ENCODE measurements at regions not wholly inside any gene's neighbourhood (a gene's known extent, or its start where the extent isn't known, plus 50 kb on each side); places are given as distances from the start of the nearest gene placed in this dataset.

DNA sequence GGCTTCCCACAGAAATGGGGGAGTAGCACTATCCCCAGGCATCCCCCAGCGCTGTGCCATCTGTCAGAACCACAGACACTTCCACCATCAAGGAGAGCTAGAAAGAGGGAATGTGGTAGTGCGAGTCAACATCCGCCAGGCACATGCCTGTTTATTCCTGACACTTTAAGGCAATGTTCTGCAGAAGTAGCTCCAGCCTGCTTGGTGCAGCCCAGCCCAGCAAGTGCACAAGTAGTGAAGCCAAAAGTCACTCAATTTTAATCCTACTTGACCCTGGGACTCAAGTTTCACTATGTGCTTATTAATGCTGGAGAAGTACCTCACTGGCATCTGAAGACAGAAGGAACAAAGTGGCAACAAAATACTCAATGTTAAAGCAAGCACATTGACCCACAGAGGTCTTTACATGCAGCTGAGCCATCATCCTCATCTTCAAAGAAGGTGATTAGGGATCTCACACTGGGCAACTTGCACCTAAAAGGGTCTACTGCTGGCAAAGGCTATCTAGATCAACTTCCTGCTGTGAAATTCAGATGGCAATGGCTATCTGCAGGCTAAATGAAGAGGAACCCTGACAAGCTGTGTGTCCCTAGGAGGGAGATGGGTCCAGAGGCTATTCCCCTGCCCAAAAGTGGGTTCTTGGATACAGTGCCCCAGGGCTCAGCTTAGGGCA lies 61.4 kb upstream of the CLDN18 start:
- TF ChIP-seq, protein P1, sequence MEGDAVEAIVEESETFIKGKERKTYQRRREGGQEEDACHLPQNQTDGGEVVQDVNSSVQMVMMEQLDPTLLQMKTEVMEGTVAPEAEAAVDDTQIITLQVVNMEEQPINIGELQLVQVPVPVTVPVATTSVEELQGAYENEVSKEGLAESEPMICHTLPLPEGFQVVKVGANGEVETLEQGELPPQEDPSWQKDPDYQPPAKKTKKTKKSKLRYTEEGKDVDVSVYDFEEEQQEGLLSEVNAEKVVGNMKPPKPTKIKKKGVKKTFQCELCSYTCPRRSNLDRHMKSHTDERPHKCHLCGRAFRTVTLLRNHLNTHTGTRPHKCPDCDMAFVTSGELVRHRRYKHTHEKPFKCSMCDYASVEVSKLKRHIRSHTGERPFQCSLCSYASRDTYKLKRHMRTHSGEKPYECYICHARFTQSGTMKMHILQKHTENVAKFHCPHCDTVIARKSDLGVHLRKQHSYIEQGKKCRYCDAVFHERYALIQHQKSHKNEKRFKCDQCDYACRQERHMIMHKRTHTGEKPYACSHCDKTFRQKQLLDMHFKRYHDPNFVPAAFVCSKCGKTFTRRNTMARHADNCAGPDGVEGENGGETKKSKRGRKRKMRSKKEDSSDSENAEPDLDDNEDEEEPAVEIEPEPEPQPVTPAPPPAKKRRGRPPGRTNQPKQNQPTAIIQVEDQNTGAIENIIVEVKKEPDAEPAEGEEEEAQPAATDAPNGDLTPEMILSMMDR (tag by site-specific recombination; IDR thresholded peaks at IDR 0.05) = no peak
- TF ChIP-seq, protein P2, sequence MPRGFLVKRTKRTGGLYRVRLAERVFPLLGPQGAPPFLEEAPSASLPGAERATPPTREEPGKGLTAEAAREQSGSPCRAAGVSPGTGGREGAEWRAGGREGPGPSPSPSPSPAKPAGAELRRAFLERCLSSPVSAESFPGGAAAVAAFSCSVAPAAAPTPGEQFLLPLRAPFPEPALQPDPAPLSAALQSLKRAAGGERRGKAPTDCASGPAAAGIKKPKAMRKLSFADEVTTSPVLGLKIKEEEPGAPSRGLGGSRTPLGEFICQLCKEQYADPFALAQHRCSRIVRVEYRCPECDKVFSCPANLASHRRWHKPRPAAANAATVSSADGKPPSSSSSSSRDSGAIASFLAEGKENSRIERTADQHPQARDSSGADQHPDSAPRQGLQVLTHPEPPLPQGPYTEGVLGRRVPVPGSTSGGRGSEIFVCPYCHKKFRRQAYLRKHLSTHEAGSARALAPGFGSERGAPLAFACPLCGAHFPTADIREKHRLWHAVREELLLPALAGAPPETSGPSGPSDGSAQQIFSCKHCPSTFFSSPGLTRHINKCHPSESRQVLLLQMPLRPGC (tag by site-specific recombination; IDR thresholded peaks at IDR 0.05) = no peak
- no peak for TF ChIP-seq ZNF571 (tag by site-specific recombination; IDR thresholded peaks at IDR 0.05)
- TF ChIP-seq ZFP37 (tag by site-specific recombination; IDR thresholded peaks at IDR 0.05) = no peak
- no peak for TF ChIP-seq MYNN (tag by site-specific recombination; IDR thresholded peaks at IDR 0.05; ENCODE audit: borderline replicate concordance)
- TF ChIP-seq SP2 (tag by site-specific recombination; IDR thresholded peaks at IDR 0.05) = no peak
- TF ChIP-seq ZNF544 (tag by site-specific recombination; IDR thresholded peaks at IDR 0.05) = no peak
- TF ChIP-seq KLF16 (tag by site-specific recombination; IDR thresholded peaks at IDR 0.05) = no peak
- no peak for TF ChIP-seq ZNF24 (tag by site-specific recombination; IDR thresholded peaks at IDR 0.05)
- no peak for TF ChIP-seq ZNF114 (tag by site-specific recombination; IDR thresholded peaks at IDR 0.05)
- no peak for TF ChIP-seq ZNF274 (IDR thresholded peaks at IDR 0.05; ENCODE audit: low read length)
- TF ChIP-seq ZNF274 (tag by site-specific recombination; IDR thresholded peaks at IDR 0.05; ENCODE audit: borderline replicate concordance) = no peak
- no peak for TF ChIP-seq ZNF174 (tag by site-specific recombination; IDR thresholded peaks at IDR 0.05)
- TF ChIP-seq ZNF501 (tag by site-specific recombination; IDR thresholded peaks at IDR 0.05) = no peak
- TF ChIP-seq ZNF404 (tag by site-specific recombination; IDR thresholded peaks at IDR 0.05) = no peak

All from HEK293 (cell line).